RWPE1 (cell line): ENCODE measurements at regions not wholly inside any gene's neighbourhood (a gene's known extent, or its start where the extent isn't known, plus 50 kb on each side); places are given as distances from the start of the nearest gene placed in this dataset.

ENCODE experiments used
- CTCF ChIA-PET: fragments of 350-600 bp; sonication (Branson Sonifier 250); formaldehyde crosslinking; extraction: SDS; loops from one replicate; lab custom pipeline; 2021; lab: Yijun Ruan, JAX
- POLR2A ChIA-PET: fragments of 400-600 bp; formaldehyde crosslinking; extraction: SDS; loops from one replicate; lab custom pipeline; 2020; ENCODE audit warnings: antibody characterized with exemption; ENCODE audit not compliant: low non-redundant PET; lab: Yijun Ruan, JAX
- DNase-seq: peaks from one replicate; pipeline ENCODE4 v3.0.0; 2012; ENCODE audit warnings: low spot score
- H3K27ac ChIP-seq: fragments of 450-650 bp; 2 replicates; pipeline ENCODE4 v1.5.1; 2017
- CTCF ChIP-seq: fragments of 450-650 bp; conservative IDR thresholded peaks from 2 replicates; pipeline ENCODE4 v1.5.1; 2017; ENCODE audit warnings: low read depth, mild to moderate bottlenecking

DNA sequence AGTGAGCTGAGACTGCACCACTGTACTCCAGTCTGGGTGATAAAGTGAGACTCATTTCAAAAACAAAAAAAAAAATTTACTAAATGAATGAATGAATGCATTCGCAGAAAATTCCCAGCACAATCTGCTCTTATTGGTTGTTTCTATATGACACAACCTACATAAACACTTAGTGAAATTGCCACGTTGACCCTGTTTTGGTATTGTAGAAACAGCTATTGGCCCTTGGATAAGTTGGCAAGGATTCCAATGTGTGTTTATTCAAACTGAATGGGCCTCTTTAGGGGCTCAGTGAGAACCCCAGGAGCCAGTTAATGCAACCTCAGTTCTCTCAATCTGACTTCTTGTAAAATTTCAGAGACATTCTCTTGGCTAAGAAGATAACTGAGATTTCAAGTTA is 66.0 kb downstream of the HHEX start:
- POLR2A ChIA-PET: no interaction called here

DNA sequence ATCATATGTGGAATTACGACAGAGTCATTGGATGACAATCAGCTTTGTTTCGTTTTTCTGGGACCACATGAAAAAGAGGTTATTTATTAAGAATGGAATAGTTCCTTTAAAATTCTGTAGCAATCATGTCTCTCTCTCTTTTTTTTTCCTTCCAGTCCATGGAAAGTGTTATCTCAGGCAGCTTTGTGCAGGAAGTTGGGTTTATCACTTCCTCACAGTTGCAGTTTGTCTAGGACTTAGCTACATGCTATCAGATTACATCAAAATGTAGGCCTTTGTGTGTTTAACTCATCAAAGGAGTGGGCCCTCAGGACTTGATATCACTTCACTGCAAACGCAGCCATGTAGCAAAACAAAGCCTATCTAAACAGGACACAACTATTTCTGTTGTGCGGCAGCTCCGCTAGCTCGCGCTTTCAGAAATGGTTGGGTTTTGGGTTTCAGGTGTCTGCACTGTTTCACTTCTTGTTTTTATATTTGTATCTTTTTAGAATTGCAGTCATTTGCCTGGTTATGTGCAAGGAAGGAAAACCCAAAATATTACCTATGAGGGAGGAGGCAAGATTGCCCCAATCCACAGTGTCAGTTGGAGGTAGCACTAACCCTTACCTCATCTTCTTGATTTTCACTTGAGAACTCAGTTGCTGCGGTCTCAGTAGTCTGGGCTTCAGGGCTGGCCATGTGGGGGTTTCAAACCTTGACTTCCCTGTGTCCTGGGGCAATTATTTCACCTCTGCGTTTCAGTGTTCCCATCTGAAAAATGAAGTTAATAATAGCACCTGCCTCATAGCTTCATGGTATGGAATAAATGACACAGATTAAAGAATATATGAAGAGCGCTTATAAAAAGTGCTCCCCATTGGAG is 66.7 kb downstream of the HHEX start:
- CTCF ChIA-PET: no interaction called here
- no peak for DNase-seq
- POLR2A ChIA-PET: no interaction called here
- no peak for TF ChIP-seq CTCF
- no peak overlapping the region for H3K27ac ChIP-seq

More for the DNA sequence above, 66.0 kb downstream of the HHEX start:
- CTCF ChIA-PET: no interaction called here
- DNase-seq: no peak
- H3K27ac ChIP-seq: no peak overlapping the region
- TF ChIP-seq CTCF: no peak

DNA sequence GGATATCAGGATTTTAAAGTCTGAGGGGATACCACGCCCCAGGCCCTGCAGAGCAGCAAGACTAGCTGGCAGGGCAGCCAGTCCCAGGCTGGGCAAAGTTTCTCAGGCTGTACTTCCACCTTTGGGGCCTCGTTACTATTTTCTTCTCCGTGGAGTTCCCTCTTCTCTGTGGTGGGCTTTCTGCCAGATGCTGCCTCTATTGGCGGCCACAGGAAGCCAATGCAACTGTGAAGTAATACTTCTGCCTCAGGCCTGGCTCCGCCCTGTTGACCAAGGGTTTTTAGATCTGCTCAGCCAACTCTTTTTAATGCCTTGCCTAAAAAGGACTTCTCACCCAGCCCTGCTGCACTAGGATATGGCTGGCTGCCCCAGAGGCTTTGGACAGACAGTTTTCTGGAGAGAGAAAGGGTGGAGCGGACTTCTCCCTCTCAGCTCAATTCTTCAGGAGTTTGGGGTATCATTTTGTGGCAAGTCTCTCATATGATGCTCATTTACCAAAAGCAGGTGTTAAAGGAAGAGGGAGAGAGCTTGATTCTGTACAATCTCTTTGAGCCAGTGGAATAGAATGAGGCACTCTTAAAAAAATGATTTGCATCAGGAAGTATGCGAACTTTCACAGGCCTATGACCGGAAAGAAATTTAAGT is 67.4 kb downstream of the HHEX start:
- no peak overlapping the region for H3K27ac ChIP-seq
- TF ChIP-seq CTCF: no peak
- peak; percentile 55 for DNase-seq
- ChIA-PET POLR2A (no interaction called here), CTCF (no interaction called here)

GRCh38 chr10:92757711-92758104 is 68.0 kb downstream of the HHEX start:
- DNase-seq: no peak
- H3K27ac ChIP-seq: no peak overlapping the region
- CTCF ChIA-PET: no interaction called here
- TF ChIP-seq CTCF: no peak
- POLR2A ChIA-PET: no interaction called here

GRCh38 chr10:92758594-92758993 is 68.8 kb downstream of the HHEX start:
- POLR2A ChIA-PET: no interaction called here
- CTCF ChIA-PET: no interaction called here
- no peak for DNase-seq
- no peak overlapping the region for H3K27ac ChIP-seq
- TF ChIP-seq CTCF: no peak

DNA sequence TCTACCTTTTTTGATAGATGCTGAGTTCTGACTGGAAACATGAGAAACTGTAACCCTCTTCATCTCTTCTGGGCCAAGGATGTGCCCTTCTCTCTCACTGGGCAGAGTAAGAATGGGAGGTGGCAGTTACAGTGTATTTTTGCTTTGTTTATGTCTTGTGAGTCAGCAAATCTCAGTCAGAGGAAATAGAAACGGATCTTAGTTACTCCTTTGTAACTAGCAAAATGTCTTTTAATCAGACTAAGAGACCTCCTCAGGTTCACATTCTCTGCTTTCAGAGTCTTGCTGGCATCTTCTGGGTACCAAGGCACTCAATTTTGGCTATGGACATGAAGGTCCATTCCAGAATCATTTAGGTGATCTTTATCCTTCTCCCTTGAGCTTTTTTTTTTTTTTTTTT is 70.9 kb downstream of the HHEX start:
- TF ChIP-seq CTCF: no peak
- ChIA-PET POLR2A (interaction anchor here (0.6 kb wide), 1 partner anchor 52 kb away, joined by 4 read pairs; no protein-coding TSS in a partner anchor), CTCF (interaction anchor here (0.6 kb wide), 1 partner anchor 109 kb away, joined by 3 read pairs; no protein-coding TSS in a partner anchor)
- no peak for DNase-seq
- H3K27ac ChIP-seq: no peak overlapping the region
